ENCODE measurements at regions not wholly inside any gene's neighbourhood (a gene's known extent, or its start where the extent isn't known, plus 50 kb on each side); places are given as distances from the start of the nearest gene placed in this dataset.

DNA sequence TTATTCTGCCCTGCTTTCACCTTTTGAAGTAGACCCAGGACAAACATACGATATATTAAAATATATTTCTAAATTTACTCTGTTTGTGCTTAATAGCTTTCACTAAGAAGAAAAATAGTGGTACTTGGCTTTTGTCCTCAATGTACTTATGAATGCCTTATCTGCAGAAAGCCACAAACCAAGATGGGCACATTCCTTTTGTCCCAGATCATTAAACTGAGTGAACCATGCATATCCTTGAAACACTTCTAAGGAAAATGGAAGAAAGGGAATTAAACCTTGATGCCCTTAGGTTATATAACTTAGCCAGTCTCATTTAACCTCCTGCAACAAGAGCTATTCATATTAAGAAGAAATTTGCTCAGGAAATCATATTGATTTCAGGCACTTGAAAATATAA, 553.8 kb upstream of the CDH9 start:
- ChIA-PET CTCF (interaction anchor here (1.2 kb wide), 1 partner anchor 9 kb away, joined by 3 read pairs; no protein-coding TSS in a partner anchor), POLR2A (no interaction called here)
- no peak for DNase-seq (ENCODE audit: extremely low spot score)

DNA sequence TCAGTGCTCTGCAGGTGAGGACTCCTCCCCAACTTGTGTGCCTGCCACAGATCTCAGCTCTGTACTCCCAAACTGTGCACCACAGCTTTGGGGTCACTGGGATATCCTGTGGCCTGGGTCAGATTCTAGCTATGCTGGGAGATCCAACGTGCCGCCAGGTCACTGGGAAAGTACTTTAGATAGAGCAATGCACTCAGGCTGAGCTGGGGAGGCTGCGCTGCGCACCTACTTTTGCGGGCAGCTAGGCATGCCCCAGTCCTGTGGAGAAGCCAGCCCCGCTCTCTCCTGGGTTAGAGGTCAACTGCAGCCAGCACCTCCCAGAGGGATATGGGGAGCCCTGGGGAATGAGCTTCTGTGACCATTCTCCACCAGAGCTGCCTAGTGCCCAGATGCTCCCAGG, 552.1 kb upstream of the CDH9 start:
- TF ChIP-seq, protein P1, sequence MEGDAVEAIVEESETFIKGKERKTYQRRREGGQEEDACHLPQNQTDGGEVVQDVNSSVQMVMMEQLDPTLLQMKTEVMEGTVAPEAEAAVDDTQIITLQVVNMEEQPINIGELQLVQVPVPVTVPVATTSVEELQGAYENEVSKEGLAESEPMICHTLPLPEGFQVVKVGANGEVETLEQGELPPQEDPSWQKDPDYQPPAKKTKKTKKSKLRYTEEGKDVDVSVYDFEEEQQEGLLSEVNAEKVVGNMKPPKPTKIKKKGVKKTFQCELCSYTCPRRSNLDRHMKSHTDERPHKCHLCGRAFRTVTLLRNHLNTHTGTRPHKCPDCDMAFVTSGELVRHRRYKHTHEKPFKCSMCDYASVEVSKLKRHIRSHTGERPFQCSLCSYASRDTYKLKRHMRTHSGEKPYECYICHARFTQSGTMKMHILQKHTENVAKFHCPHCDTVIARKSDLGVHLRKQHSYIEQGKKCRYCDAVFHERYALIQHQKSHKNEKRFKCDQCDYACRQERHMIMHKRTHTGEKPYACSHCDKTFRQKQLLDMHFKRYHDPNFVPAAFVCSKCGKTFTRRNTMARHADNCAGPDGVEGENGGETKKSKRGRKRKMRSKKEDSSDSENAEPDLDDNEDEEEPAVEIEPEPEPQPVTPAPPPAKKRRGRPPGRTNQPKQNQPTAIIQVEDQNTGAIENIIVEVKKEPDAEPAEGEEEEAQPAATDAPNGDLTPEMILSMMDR (IDR thresholded peaks at IDR 0.05; ENCODE audit: control extremely low read depth, extremely low read depth, low read depth, missing control alignments): no peak
- ChIA-PET POLR2A (no interaction called here), CTCF (interaction anchor here (1.3 kb wide), 1 partner anchor 18 kb away, joined by 3 read pairs; no protein-coding TSS in a partner anchor)
- no peak for DNase-seq (ENCODE audit: extremely low spot score)

More for the DNA sequence above, 553.8 kb upstream of the CDH9 start:
- TF ChIP-seq, protein P1 (IDR thresholded peaks at IDR 0.05; ENCODE audit: control extremely low read depth, extremely low read depth, low read depth, missing control alignments): no peak

DNA sequence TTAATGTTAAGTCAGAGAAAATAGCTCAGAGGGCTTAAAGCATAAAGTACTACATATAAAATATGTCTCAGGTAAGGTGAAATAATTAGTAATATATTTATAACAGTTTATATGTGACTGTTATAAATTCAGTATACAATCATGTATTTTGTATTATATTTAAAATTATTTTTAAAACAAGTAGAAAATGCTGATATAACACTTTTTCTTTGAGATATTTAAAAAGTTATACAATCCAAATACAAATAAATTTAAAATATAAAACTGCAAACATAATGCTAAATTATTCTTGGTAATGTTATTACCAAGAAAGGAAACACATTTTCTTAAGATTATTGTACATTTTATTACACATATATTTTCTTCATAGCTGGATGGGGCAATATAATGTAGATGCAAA, 539.9 kb upstream of the CDH9 start:
- ChIA-PET POLR2A (no interaction called here), CTCF (no interaction called here)
- TF ChIP-seq, protein P1 (IDR thresholded peaks at IDR 0.05; ENCODE audit: control extremely low read depth, extremely low read depth, low read depth, missing control alignments): no peak
- no peak for DNase-seq (ENCODE audit: extremely low spot score)

DNA sequence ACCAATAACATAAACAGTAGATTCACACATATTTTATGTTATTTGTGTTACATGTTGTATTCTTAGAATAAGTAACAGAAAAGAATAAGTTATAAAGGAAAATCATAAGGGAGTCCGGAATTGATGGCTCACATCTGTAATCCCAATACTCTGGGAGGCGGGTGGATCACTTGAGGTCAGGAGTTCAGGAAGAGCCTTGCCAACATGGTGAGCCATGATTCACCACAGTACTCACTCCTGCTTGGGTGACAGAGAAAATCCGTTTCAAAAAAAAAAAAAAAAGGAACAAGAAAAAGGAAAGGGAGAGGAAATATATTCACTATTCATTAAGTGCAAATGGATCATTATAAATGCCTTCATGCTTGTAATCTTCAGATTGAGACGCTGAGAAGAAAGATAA, 533.3 kb upstream of the CDH9 start:
- CTCF ChIA-PET: no interaction called here
- TF ChIP-seq, protein P1 (IDR thresholded peaks at IDR 0.05; ENCODE audit: control extremely low read depth, extremely low read depth, low read depth, missing control alignments): no peak
- DNase-seq (ENCODE audit: extremely low spot score): no peak
- POLR2A ChIA-PET: no interaction called here

DNA sequence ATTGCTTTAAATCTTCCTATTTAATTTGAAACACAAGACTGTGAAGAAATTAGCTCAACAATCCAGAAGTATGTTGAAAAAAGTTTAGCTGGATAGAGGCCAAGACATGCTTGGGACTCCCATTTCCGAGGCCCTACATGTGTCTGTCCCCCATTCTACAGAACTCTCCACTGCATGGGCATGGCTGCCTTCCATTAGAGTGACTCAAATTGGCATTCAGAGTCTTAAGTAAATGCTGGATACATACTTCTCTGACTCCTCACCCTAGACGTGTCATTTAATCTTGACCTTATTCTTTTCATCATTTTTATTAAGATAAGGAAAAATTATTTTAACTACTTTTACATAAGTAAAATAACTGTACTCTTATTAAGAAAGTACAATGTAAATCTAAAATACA, 530.4 kb upstream of the CDH9 start:
- ChIA-PET CTCF (no interaction called here), POLR2A (no interaction called here)
- TF ChIP-seq, protein P1 (IDR thresholded peaks at IDR 0.05; ENCODE audit: control extremely low read depth, extremely low read depth, low read depth, missing control alignments): no peak
- no peak for DNase-seq (ENCODE audit: extremely low spot score)

DNA sequence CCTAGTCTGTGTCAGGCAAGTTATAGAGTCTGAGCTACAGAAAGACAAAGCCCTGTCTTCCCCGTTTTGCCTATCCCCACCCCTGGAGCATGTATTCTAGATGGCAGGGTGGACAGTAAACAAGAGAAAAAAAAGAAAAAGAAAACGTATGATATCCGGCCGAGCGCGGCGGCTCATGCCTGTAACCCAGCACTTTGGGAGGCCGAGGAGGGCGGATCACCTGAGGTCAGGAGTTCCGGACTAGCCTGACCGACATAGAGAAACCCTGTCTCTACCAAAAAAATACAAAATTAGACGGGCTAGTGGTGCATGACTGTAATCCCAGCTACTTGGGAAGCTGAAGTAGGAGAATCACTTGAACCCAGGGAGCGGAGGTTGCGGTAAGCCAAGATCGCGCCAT, 523.0 kb upstream of the CDH9 start:
- POLR2A ChIA-PET: no interaction called here
- CTCF ChIA-PET: interaction anchor here (0.9 kb wide), 1 partner anchor 10 kb away, joined by 3 read pairs; no protein-coding TSS in a partner anchor
- TF ChIP-seq, protein P1 (IDR thresholded peaks at IDR 0.05; ENCODE audit: control extremely low read depth, extremely low read depth, low read depth, missing control alignments): no peak
- DNase-seq (ENCODE audit: extremely low spot score): no peak

DNA sequence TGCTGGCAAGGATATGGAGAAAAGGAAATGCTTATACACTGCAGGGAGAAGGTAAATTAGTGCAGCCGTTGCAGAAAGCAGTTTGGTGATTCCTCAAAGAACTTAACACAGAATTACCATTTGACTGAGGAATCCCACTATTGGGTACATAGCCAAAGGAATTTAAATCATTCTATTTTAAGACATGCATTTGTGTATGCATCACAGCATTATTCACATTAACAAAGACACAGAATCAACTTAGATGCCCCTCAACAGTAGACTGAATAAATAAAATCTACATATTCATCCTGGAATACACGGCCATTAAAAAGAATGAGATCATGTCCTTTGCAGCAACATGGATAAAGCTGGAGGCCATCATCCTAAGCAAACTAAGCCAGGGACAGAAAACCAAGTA, 510.1 kb upstream of the CDH9 start:
- ChIA-PET POLR2A (no interaction called here), CTCF (no interaction called here)
- TF ChIP-seq, protein P1 (IDR thresholded peaks at IDR 0.05; ENCODE audit: control extremely low read depth, extremely low read depth, low read depth, missing control alignments): no peak
- no peak for DNase-seq (ENCODE audit: extremely low spot score)

Data from GM10248 (cell line).